CD4-positive, alpha-beta T cell treated with Interleukin-12 subunit alpha and Interleukin-12 subunit beta, for 1 hour (primary cell): ENCODE measurements at regions not wholly inside any gene's neighbourhood (a gene's known extent, or its start where the extent isn't known, plus 50 kb on each side); places are given as distances from the start of the nearest gene placed in this dataset.
A peak's percentile ranks its signal among the peaks of the same experiment; 100 is the strongest.

ENCODE experiments used
- DNase-seq: peaks from one replicate; pipeline ENCODE4 v3.0.0-alpha.2; 2020

- DNase-seq = no peak
Measured at GRCh38 chr1:4562321-4562720, 92.1 kb upstream of the AJAP1 start.

GRCh38 chr1:4563586-4563985 is 90.8 kb upstream of the AJAP1 start:
- DNase-seq = no peak

GRCh38 chr1:4564051-4564450 is 90.4 kb upstream of the AJAP1 start:
- DNase-seq = no peak

- DNase-seq = no peak
Measured at GRCh38 chr1:4565166-4565565, 89.2 kb upstream of the AJAP1 start.

- DNase-seq = no peak
Measured at GRCh38 chr1:4565801-4566449, 88.5 kb upstream of the AJAP1 start.

- no peak for DNase-seq
Measured at GRCh38 chr1:4571263-4571662, 83.1 kb upstream of the AJAP1 start.

- no peak for DNase-seq
Measured at GRCh38 chr1:4573526-4573925, 80.9 kb upstream of the AJAP1 start.

GRCh38 chr1:4581807-4582206 is 72.6 kb upstream of the AJAP1 start:
- no peak for DNase-seq

- no peak for DNase-seq
Measured at GRCh38 chr1:4584449-4584848, 70.0 kb upstream of the AJAP1 start.

- peak; percentile 10 for DNase-seq
Measured at GRCh38 chr1:4585216-4585615, 69.2 kb upstream of the AJAP1 start.

GRCh38 chr1:4585705-4586104 is 68.7 kb upstream of the AJAP1 start:
- DNase-seq = no peak

- DNase-seq = no peak
Measured at GRCh38 chr1:4586611-4587160, 67.7 kb upstream of the AJAP1 start.

GRCh38 chr1:4587721-4588120 is 66.7 kb upstream of the AJAP1 start:
- no peak for DNase-seq

- DNase-seq = no peak
Measured at GRCh38 chr1:4590756-4591155, 63.7 kb upstream of the AJAP1 start.

- DNase-seq = no peak
Measured at GRCh38 chr1:4591926-4592325, 62.5 kb upstream of the AJAP1 start.

GRCh38 chr1:4593106-4593505 is 61.3 kb upstream of the AJAP1 start:
- no peak for DNase-seq

- no peak for DNase-seq
Measured at GRCh38 chr1:4594286-4594991, 60.0 kb upstream of the AJAP1 start.

- DNase-seq = no peak
Measured at GRCh38 chr1:4595341-4596225, 58.8 kb upstream of the AJAP1 start.

- DNase-seq = no peak
Measured at GRCh38 chr1:4596486-4596885, 57.9 kb upstream of the AJAP1 start.

GRCh38 chr1:4597020-4597419 is 57.4 kb upstream of the AJAP1 start:
- no peak for DNase-seq

GRCh38 chr1:4598561-4598960 is 55.8 kb upstream of the AJAP1 start:
- no peak for DNase-seq

- DNase-seq = no peak
Measured at GRCh38 chr1:4599521-4599920, 54.9 kb upstream of the AJAP1 start.

GRCh38 chr1:4599951-4600481 is 54.4 kb upstream of the AJAP1 start:
- DNase-seq = no peak
